ENCODE measurements at regions not wholly inside any gene's neighbourhood (a gene's known extent, or its start where the extent isn't known, plus 50 kb on each side); places are given as distances from the start of the nearest gene placed in this dataset.
A peak's percentile ranks its signal among the peaks of the same experiment; 100 is the strongest.
"Not testable (repeated sequence)": the region's sequence is repeated elsewhere in the genome, so short reads cannot be mapped to it uniquely, and the experiment has no call there.

DNA sequence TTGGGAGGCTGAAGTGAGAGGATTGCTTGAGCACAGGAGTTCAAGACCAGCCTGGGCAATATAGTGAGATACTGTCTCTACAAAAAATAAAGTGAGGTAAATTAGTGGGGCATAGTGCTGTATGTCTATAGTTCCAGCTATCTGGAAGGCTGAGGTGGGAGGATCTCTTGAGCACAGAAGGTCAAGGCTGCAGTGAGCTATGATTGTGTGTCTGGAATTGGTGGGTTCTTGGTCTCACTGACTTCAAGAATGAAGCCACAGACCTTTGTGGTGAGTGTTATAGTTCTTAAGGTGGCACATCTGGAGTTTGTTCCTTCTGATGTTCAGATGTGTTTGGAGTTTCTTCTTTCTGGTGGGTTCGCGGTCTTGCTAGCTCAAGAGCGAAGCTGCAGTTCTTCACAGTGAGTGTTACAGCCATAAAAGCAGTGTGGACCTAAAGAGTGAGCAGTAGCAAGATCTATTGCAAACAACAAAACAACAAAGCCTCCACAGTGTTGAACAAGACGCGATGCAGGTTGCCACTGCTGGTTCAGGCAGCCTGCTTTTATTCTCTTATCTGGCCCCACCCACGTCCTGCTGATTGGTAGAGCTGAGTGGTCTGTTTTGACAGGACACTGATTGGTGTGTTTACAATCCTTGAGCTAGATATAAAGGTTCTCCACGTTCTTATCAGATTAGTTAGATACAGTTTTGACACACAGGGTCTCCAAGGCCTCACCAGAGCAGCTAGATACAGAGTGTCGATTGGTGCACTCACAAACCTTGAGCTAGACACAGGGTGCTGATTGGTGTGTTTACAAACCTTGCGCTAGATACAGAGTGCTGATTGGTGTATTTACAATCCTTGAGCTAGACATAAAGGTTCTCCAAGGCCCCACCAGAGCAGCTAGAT lies 79.3 kb upstream of the AMZ2 start:
- not testable (repeated sequence) for H3K4me1 ChIP-seq (ENCODE audit: control insufficient read depth, insufficient read depth, low read length); DNase-seq (ENCODE audit: low read depth in 4 of 6, low spot score in 6 of 6); H3K36me3 ChIP-seq (ENCODE audit: control insufficient read depth, insufficient read depth, low read length); H3K27ac ChIP-seq (ENCODE audit: low read depth, low read length); H3K27me3 ChIP-seq (ENCODE audit: control insufficient read depth, insufficient read depth, low read length); H3K4me3 ChIP-seq (ENCODE audit: low read depth, low read length); H3K9me3 ChIP-seq (ENCODE audit: control insufficient read depth, insufficient read depth, low read length)
- 96% methylated on average over 4 of the region's 9 CpGs for WGBS (ENCODE audit: insufficient coverage)

DNA sequence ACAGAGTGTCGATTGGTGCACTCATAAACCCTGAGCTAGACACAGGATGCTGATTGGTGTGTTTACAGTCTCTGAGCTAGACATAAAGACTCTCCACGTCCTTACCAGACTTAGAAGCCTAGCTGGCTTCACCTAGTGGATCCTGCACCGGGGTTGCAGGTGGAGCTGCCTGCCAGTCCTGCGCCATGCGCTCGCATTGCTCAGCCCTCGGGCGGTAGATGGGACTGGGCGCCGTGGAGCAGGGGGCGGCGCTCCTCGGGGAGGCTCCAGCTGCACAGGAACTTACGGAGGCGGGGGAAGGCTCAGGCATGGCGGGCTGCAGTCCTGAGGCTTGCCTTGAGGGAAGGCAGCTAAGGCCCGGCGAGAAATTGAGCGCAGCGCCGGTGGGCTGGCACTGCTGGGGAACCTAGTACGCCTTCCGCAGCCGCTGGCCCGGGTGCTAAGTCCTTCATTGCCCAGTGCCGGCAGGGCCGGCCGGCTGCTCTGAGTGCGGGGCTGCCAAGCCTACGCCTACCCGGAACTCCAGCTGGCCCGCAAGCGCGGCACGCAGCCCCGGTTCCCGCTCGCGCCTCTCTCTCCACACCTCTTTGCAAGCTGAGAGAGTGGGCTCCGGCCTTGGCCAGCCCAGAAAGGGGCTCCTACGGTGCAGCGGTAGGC lies 78.5 kb upstream of the AMZ2 start:
- not testable (repeated sequence) for H3K9me3 ChIP-seq (ENCODE audit: control insufficient read depth, insufficient read depth, low read length); H3K4me3 ChIP-seq (ENCODE audit: low read depth, low read length); H3K36me3 ChIP-seq (ENCODE audit: control insufficient read depth, insufficient read depth, low read length); H3K27ac ChIP-seq (ENCODE audit: low read depth, low read length); DNase-seq (ENCODE audit: low read depth in 4 of 6, low spot score in 6 of 6); H3K27me3 ChIP-seq (ENCODE audit: control insufficient read depth, insufficient read depth, low read length); H3K4me1 ChIP-seq (ENCODE audit: control insufficient read depth, insufficient read depth, low read length)
- 90% methylated on average over 41 of the region's 42 CpGs for WGBS (ENCODE audit: insufficient coverage)

DNA sequence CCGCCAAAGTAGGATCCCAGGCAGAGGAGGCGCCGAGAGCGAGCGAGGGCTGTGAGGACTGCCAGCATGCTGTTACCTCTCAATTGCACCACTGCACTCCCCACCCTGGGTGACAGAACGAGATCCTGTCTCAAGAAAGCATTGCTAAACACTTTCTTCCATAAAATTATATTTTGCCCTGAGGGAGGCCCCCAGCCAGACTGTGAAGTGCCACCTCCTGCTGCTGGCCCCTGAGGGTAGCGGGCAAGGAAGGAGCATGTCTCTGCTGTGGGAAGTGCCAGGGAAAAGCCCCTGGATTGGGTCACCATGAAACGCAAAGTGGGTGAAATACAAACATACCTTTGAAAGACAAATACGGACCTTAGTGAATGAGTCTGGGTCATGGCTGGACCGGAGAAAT lies 78.0 kb upstream of the AMZ2 start:
- no peak for DNase-seq (ENCODE audit: low read depth in 4 of 6, low spot score in 6 of 6)
- Histone ChIP-seq H3K4me1 (ENCODE audit: control insufficient read depth, insufficient read depth, low read length) (no peaks in the 10 kb centered on the region), H3K9me3 (ENCODE audit: control insufficient read depth, insufficient read depth, low read length) (no peaks in the 10 kb centered on the region), H3K27me3 (ENCODE audit: control insufficient read depth, insufficient read depth, low read length) (no peaks in the 10 kb centered on the region), H3K36me3 (ENCODE audit: control insufficient read depth, insufficient read depth, low read length) (no peaks in the 10 kb centered on the region), H3K4me3 (ENCODE audit: low read depth, low read length) (no peak overlapping the region), H3K27ac (ENCODE audit: low read depth, low read length) (no peak overlapping the region)
- 85% methylated on average over 10 of the region's 10 CpGs for WGBS (ENCODE audit: insufficient coverage)

GRCh38 chr17:68170246-68170645 lies 77.6 kb upstream of the AMZ2 start:
- WGBS (ENCODE audit: insufficient coverage) = 80% methylated on average over 1 of the region's 3 CpGs

DNA sequence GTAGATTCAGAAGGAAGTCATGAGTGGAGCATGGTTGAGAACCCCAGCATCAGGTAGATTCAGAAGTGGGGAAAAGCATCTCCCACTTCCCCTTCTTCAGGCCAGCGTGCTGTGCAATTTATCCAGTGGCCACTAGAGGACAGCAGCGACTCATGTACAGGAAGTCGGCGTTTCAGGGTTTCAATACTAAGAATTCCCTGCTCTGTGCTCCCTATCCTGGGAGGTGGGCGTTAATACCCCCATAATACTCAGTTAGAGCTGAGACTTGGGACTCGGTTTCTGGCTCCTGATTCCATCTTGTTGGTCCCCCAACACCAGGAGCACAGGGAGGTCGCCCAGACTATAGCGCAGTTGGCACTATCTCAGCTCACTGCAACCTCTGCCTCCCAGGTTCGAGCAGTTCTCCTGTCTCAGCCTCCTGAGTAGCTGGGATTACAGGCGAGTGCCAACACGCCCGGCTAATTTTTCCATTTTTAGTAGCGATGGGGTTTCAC lies 75.3 kb upstream of the AMZ2 start:
- no peaks in the 10 kb centered on the region for H3K9me3 ChIP-seq (ENCODE audit: control insufficient read depth, insufficient read depth, low read length)
- H3K27me3 ChIP-seq (ENCODE audit: control insufficient read depth, insufficient read depth, low read length) = no peaks in the 10 kb centered on the region
- DNase-seq (ENCODE audit: low read depth in 4 of 6, low spot score in 6 of 6) = peak; percentile 28 to 92 (median 57)
- no peaks in the 10 kb centered on the region for H3K36me3 ChIP-seq (ENCODE audit: control insufficient read depth, insufficient read depth, low read length)
- 35% methylated on average over 13 of the region's 13 CpGs for WGBS (ENCODE audit: insufficient coverage)
- H3K4me3 ChIP-seq (ENCODE audit: low read depth, low read length) = no peak overlapping the region
- no peak overlapping the region for H3K27ac ChIP-seq (ENCODE audit: low read depth, low read length)
- H3K4me1 ChIP-seq (ENCODE audit: control insufficient read depth, insufficient read depth, low read length) = no peaks in the 10 kb centered on the region

More at GRCh38 chr17:68170246-68170645, 77.6 kb upstream of the AMZ2 start:
- no peak overlapping the region for H3K4me3 ChIP-seq (ENCODE audit: low read depth, low read length)
- no peaks in the 10 kb centered on the region for H3K27me3 ChIP-seq (ENCODE audit: control insufficient read depth, insufficient read depth, low read length)
- H3K27ac ChIP-seq (ENCODE audit: low read depth, low read length) = no peak overlapping the region
- no peaks in the 10 kb centered on the region for H3K36me3 ChIP-seq (ENCODE audit: control insufficient read depth, insufficient read depth, low read length)
- no peak for DNase-seq (ENCODE audit: low read depth in 4 of 6, low spot score in 6 of 6)
- H3K4me1 ChIP-seq (ENCODE audit: control insufficient read depth, insufficient read depth, low read length) = no peaks in the 10 kb centered on the region
- H3K9me3 ChIP-seq (ENCODE audit: control insufficient read depth, insufficient read depth, low read length) = no peaks in the 10 kb centered on the region

- Histone ChIP-seq H3K9me3 (ENCODE audit: control insufficient read depth, insufficient read depth, low read length) (no peaks in the 10 kb centered on the region), H3K4me3 (ENCODE audit: low read depth, low read length) (no peak overlapping the region), H3K27ac (ENCODE audit: low read depth, low read length) (no peak overlapping the region), H3K36me3 (ENCODE audit: control insufficient read depth, insufficient read depth, low read length) (no peaks in the 10 kb centered on the region), H3K4me1 (ENCODE audit: control insufficient read depth, insufficient read depth, low read length) (no peaks in the 10 kb centered on the region), H3K27me3 (ENCODE audit: control insufficient read depth, insufficient read depth, low read length) (no peaks in the 10 kb centered on the region)
- 100% methylated on average over 2 of the region's 2 CpGs for WGBS (ENCODE audit: insufficient coverage)
- DNase-seq (ENCODE audit: low read depth in 4 of 6, low spot score in 6 of 6) = no peak
Observed at GRCh38 chr17:68175416-68175815, 72.4 kb upstream of the AMZ2 start.

DNA sequence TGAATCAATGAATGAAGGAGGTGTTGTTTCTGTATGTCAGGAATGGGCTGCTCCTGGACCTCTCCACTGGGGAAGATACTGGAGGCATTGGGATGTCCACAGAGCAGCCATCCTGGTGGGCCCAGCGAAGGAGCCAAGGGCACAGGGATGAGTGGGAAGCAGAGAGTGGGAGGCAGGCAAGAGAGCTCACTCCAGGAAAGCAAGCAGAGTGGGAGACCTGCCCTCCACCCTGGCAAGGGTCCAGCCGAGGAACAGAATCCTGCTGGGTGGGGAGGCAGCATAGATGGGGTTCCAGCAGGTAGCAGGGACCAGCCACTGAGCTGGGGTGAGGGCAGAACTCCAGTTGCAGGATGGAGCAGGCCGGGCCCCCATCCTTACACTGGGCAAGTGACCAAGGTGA lies 71.9 kb upstream of the AMZ2 start:
- 96% methylated on average over 2 of the region's 3 CpGs for WGBS (ENCODE audit: insufficient coverage)
- Histone ChIP-seq H3K4me3 (ENCODE audit: low read depth, low read length) (no peak overlapping the region), H3K4me1 (ENCODE audit: control insufficient read depth, insufficient read depth, low read length) (no peaks in the 10 kb centered on the region), H3K36me3 (ENCODE audit: control insufficient read depth, insufficient read depth, low read length) (no peaks in the 10 kb centered on the region), H3K27me3 (ENCODE audit: control insufficient read depth, insufficient read depth, low read length) (no peaks in the 10 kb centered on the region), H3K9me3 (ENCODE audit: control insufficient read depth, insufficient read depth, low read length) (no peaks in the 10 kb centered on the region), H3K27ac (ENCODE audit: low read depth, low read length) (no peak overlapping the region)
- no peak for DNase-seq (ENCODE audit: low read depth in 4 of 6, low spot score in 6 of 6)

GRCh38 chr17:68176718-68177117 lies 71.1 kb upstream of the AMZ2 start:
- no peak overlapping the region for H3K4me3 ChIP-seq (ENCODE audit: low read depth, low read length)
- H3K9me3 ChIP-seq (ENCODE audit: control insufficient read depth, insufficient read depth, low read length) = no peaks in the 10 kb centered on the region
- no peaks in the 10 kb centered on the region for H3K4me1 ChIP-seq (ENCODE audit: control insufficient read depth, insufficient read depth, low read length)
- no peak for DNase-seq (ENCODE audit: low read depth in 4 of 6, low spot score in 6 of 6)
- no peak overlapping the region for H3K27ac ChIP-seq (ENCODE audit: low read depth, low read length)
- WGBS (ENCODE audit: insufficient coverage) = 75% methylated on average over 2 of the region's 4 CpGs
- H3K27me3 ChIP-seq (ENCODE audit: control insufficient read depth, insufficient read depth, low read length) = no peaks in the 10 kb centered on the region
- H3K36me3 ChIP-seq (ENCODE audit: control insufficient read depth, insufficient read depth, low read length) = no peaks in the 10 kb centered on the region

- Histone ChIP-seq H3K27ac (ENCODE audit: low read depth, low read length) (no peak overlapping the region), H3K4me3 (ENCODE audit: low read depth, low read length) (no peak overlapping the region)
- DNase-seq (ENCODE audit: low read depth in 4 of 6, low spot score in 6 of 6) = peak in 1 of 6 donors; percentile 16
Observed at GRCh38 chr17:68178831-68179230, 69.0 kb upstream of the AMZ2 start.

More at GRCh38 chr17:68178831-68179230, 69.0 kb upstream of the AMZ2 start:
- WGBS (ENCODE audit: insufficient coverage) = 89% methylated on average over 6 of the region's 6 CpGs
- peaks cover 2% of the 10 kb centered on the region for H3K36me3 ChIP-seq (ENCODE audit: control insufficient read depth, insufficient read depth, low read length)
- no peaks in the 10 kb centered on the region for H3K4me1 ChIP-seq (ENCODE audit: control insufficient read depth, insufficient read depth, low read length)
- H3K9me3 ChIP-seq (ENCODE audit: control insufficient read depth, insufficient read depth, low read length) = no peaks in the 10 kb centered on the region
- H3K27me3 ChIP-seq (ENCODE audit: control insufficient read depth, insufficient read depth, low read length) = no peaks in the 10 kb centered on the region

Measured in spinal cord (tissue), 9 donors.